SK-N-SH treated with all-trans-retinoic acid at 6 μM for 48 hours (cell line): ENCODE measurements at regions not wholly inside any gene's neighbourhood (a gene's known extent, or its start where the extent isn't known, plus 50 kb on each side); places are given as distances from the start of the nearest gene placed in this dataset.

ENCODE experiments used
- ATAC-seq: fragments of 200-7000 bp; cut with Tn5 transposase; 3 replicates; pipeline ENCODE4 v1.9.1; 2020; ENCODE audit warnings: mild to moderate bottlenecking, moderate library complexity
- ARNTL ChIP-seq: fragments of 450-650 bp; formaldehyde crosslinking; IDR thresholded peaks from 2 replicates; pipeline ENCODE4 v1.5.0; 2020; ENCODE audit warnings: low read depth, mild to moderate bottlenecking, moderate library complexity, borderline replicate concordance
- BACH2 ChIP-seq: fragments of 250-450 bp; sonication (Bioruptor Pico); IDR thresholded peaks from 2 replicates; pipeline ENCODE4 v1.9.0; 2021; ENCODE audit warnings: mild to moderate bottlenecking, borderline replicate concordance
- CREB5 ChIP-seq: fragments of 250-450 bp; sonication (Bioruptor Pico); IDR thresholded peaks from 2 replicates; pipeline ENCODE4 v1.5.1; 2020; ENCODE audit warnings: low read depth, mild to moderate bottlenecking, moderate library complexity
- CSDC2 ChIP-seq: fragments of 250-450 bp; sonication (Bioruptor Pico); IDR thresholded peaks from 2 replicates; pipeline ENCODE4 v1.5.0; 2020; ENCODE audit warnings: mild to moderate bottlenecking, moderate library complexity
- CSRNP3 ChIP-seq: fragments of 250-450 bp; sonication (Bioruptor Pico); IDR thresholded peaks from 2 replicates; pipeline ENCODE4 v1.5.1; 2021; ENCODE audit warnings: mild to moderate bottlenecking, moderate library complexity
- ESRRG ChIP-seq: fragments of 250-450 bp; sonication (Bioruptor Pico); IDR thresholded peaks from 2 replicates; pipeline ENCODE4 v1.6.1; 2021; ENCODE audit warnings: mild to moderate bottlenecking
- GLIS3 ChIP-seq: fragments of 250-450 bp; sonication (Bioruptor Pico); IDR thresholded peaks from 2 replicates; pipeline ENCODE4 v1.5.0; 2020; ENCODE audit warnings: mild to moderate bottlenecking, moderate library complexity
- ISL1 ChIP-seq: fragments of 250-450 bp; sonication (Bioruptor Pico); IDR thresholded peaks from 2 replicates; pipeline ENCODE4 v2.1.2; 2022; ENCODE audit warnings: mild to moderate bottlenecking, moderate library complexity
- OSR1 ChIP-seq: fragments of 250-450 bp; sonication (Bioruptor Pico); IDR thresholded peaks from 2 replicates; pipeline ENCODE4 v1.8.0; 2022; ENCODE audit warnings: moderate library complexity, mild to moderate bottlenecking, inconsistent platforms
- PATZ1 ChIP-seq: fragments of 250-450 bp; sonication (Bioruptor Pico); IDR thresholded peaks from 2 replicates; pipeline ENCODE4 v1.8.0; 2020; ENCODE audit warnings: mild to moderate bottlenecking, moderate library complexity, borderline replicate concordance
- RARB ChIP-seq: fragments of 250-450 bp; sonication (Bioruptor Pico); IDR thresholded peaks from 2 replicates; pipeline ENCODE4 v1.8.0; 2021; ENCODE audit warnings: mild to moderate bottlenecking, moderate library complexity
- TCF4 ChIP-seq: fragments of 250-450 bp; sonication (Bioruptor Pico); IDR thresholded peaks from 2 replicates; pipeline ENCODE4 v1.8.0; 2021; ENCODE audit warnings: mild to moderate bottlenecking, moderate library complexity, borderline replicate concordance
- TOX ChIP-seq: fragments of 250-450 bp; sonication (Bioruptor Pico); IDR thresholded peaks from 2 replicates; pipeline ENCODE4 v1.8.0; 2021; ENCODE audit warnings: mild to moderate bottlenecking, moderate library complexity, borderline replicate concordance
- ZC3H10 ChIP-seq: fragments of 250-450 bp; sonication (Bioruptor Pico); IDR thresholded peaks from 2 replicates; pipeline ENCODE4 v1.5.1; 2021; ENCODE audit warnings: mild to moderate bottlenecking, moderate library complexity
- ZFP3 ChIP-seq: fragments of 250-450 bp; sonication (Bioruptor Pico); IDR thresholded peaks from 2 replicates; pipeline ENCODE4 v1.5.0; 2020; ENCODE audit warnings: mild to moderate bottlenecking, moderate library complexity
- ZFP30 ChIP-seq: fragments of 450-650 bp; formaldehyde crosslinking; IDR thresholded peaks from 2 replicates; pipeline ENCODE4 v1.5.0; 2022; ENCODE audit warnings: mild to moderate bottlenecking, moderate library complexity
- ZNF565 ChIP-seq: fragments of 450-650 bp; formaldehyde crosslinking; conservative IDR thresholded peaks from 2 replicates; pipeline ENCODE4 v1.5.0; 2020; ENCODE audit warnings: low read depth, mild to moderate bottlenecking, moderate library complexity
- ZNF8 ChIP-seq: fragments of 450-650 bp; formaldehyde crosslinking; IDR thresholded peaks from 2 replicates; pipeline ENCODE4 v1.5.0; 2020; ENCODE audit warnings: mild to moderate bottlenecking, moderate library complexity

GRCh38 chr7:34308595-34308994, 349.4 kb upstream of the NPSR1 start:
- ATAC-seq: no peak
- no peak for TF ChIP-seq TOX
- TF ChIP-seq ZNF565 (CRISPR knock-in tag): no peak
- TF ChIP-seq RARB (CRISPR knock-in tag): no peak

GRCh38 chr7:34309116-34309515, 348.9 kb upstream of the NPSR1 start:
- TF ChIP-seq BACH2 (no peak), OSR1 (CRISPR knock-in tag) (no peak)
- ATAC-seq: no peak

- no peak for TF ChIP-seq CREB5 (CRISPR knock-in tag)
- no peak for TF ChIP-seq ZFP3 (CRISPR knock-in tag)
- TF ChIP-seq ZNF8: no peak
- TF ChIP-seq TCF4 (CRISPR knock-in tag): no peak
- no peak for TF ChIP-seq ZNF565 (CRISPR knock-in tag)
- no peak for TF ChIP-seq ISL1 (CRISPR knock-in tag)
- no peak for TF ChIP-seq ESRRG (CRISPR knock-in tag)
- TF ChIP-seq OSR1 (CRISPR knock-in tag): no peak
- TF ChIP-seq GLIS3 (CRISPR knock-in tag): no peak
- TF ChIP-seq BACH2: no peak
- TF ChIP-seq TOX: no peak
- no peak for TF ChIP-seq ZC3H10 (CRISPR knock-in tag)
- no peak for TF ChIP-seq PATZ1 (CRISPR knock-in tag)
- no peak for TF ChIP-seq CSDC2
- no peak for TF ChIP-seq ARNTL (CRISPR knock-in tag)
- ATAC-seq: no peak
These were observed 348.4 kb upstream of the NPSR1 start for GRCh38 chr7:34309584-34309983.

GRCh38 chr7:34311591-34311990, 346.4 kb upstream of the NPSR1 start:
- ATAC-seq: no peak
- TF ChIP-seq ZFP30 (CRISPR knock-in tag) (no peak), CREB5 (CRISPR knock-in tag) (no peak), ZNF8 (no peak), BACH2 (no peak), OSR1 (CRISPR knock-in tag) (no peak), CSRNP3 (no peak), ARNTL (CRISPR knock-in tag) (no peak)
- TF ChIP-seq, all 23 proteins: peak for 0

- TF ChIP-seq ARNTL (CRISPR knock-in tag) (no peak), OSR1 (CRISPR knock-in tag) (no peak), GLIS3 (CRISPR knock-in tag) (no peak), ZNF8 (peak; percentile 97)
- no peak for ATAC-seq
These were observed 345.4 kb upstream of the NPSR1 start for GRCh38 chr7:34312624-34313023.

- no peak for TF ChIP-seq OSR1 (CRISPR knock-in tag)
- TF ChIP-seq, all 23 proteins: peak for 0
- ATAC-seq: no peak
These were observed 344.7 kb upstream of the NPSR1 start for GRCh38 chr7:34313289-34313688.

GRCh38 chr7:34315032-34315431, 343.0 kb upstream of the NPSR1 start:
- TF ChIP-seq ISL1 (CRISPR knock-in tag): peak; percentile 67
- no peak for TF ChIP-seq ZC3H10 (CRISPR knock-in tag)
- no peak for TF ChIP-seq ESRRG (CRISPR knock-in tag)
- no peak for TF ChIP-seq CSRNP3
- no peak for TF ChIP-seq GLIS3 (CRISPR knock-in tag)
- TF ChIP-seq, all 23 proteins: peak for 1
- ATAC-seq: peak; percentile 91
